SU-DHL-6 (cell line): ENCODE measurements at regions not wholly inside any gene's neighbourhood (a gene's known extent, or its start where the extent isn't known, plus 50 kb on each side); places are given as distances from the start of the nearest gene placed in this dataset.

Experiments used
- EZH2phosphoT487 ChIP-seq: fragments of 200-600 bp; sonication (generic), shearing (Covaris generic); conservative IDR thresholded peaks from 2 replicates; pipeline ENCODE4 v1.6.1; 2018; ENCODE audit warnings: mild to moderate bottlenecking, antibody characterized with exemption, low read length, moderate library complexity, mixed read lengths
- TF ChIP-seq, protein P1 (sequence below): fragments of 200-600 bp; sonication (generic); IDR thresholded peaks from one replicate; pipeline ENCODE4 v1.5.1; 2017; ENCODE audit warnings: antibody characterized with exemption, mild to moderate bottlenecking, low read length, moderate library complexity; ENCODE audit not compliant: insufficient read depth, poor library complexity, severe bottlenecking

DNA sequence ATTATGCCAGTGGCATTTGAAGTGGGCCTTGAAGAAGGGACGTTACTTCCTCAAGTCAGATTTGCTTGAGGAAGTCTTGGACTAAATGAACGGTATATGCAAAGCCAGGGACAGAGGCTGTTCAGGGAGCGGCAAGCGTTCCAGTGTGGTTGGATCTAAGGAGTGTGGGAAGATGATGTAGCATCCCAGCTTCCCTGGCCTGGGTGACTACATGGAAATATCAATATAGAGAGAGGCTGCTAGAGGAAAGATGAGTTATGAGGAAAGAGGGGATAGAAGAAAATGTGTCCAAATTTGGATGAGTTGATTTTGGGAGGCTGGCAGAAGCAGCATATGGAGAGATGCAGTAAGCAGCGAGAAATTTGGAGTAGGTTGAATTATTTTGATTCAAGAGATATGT, 432.5 kb upstream of the TENM3 start:
- TF ChIP-seq, protein P1, sequence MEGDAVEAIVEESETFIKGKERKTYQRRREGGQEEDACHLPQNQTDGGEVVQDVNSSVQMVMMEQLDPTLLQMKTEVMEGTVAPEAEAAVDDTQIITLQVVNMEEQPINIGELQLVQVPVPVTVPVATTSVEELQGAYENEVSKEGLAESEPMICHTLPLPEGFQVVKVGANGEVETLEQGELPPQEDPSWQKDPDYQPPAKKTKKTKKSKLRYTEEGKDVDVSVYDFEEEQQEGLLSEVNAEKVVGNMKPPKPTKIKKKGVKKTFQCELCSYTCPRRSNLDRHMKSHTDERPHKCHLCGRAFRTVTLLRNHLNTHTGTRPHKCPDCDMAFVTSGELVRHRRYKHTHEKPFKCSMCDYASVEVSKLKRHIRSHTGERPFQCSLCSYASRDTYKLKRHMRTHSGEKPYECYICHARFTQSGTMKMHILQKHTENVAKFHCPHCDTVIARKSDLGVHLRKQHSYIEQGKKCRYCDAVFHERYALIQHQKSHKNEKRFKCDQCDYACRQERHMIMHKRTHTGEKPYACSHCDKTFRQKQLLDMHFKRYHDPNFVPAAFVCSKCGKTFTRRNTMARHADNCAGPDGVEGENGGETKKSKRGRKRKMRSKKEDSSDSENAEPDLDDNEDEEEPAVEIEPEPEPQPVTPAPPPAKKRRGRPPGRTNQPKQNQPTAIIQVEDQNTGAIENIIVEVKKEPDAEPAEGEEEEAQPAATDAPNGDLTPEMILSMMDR = no peak
- TF ChIP-seq EZH2phosphoT487 = no peak
